LHCN-M2 (cell line): ENCODE measurements at regions not wholly inside any gene's neighbourhood (a gene's known extent, or its start where the extent isn't known, plus 50 kb on each side); places are given as distances from the start of the nearest gene placed in this dataset.
"Not testable (repeated sequence)": the region's sequence is repeated elsewhere in the genome, so short reads cannot be mapped to it uniquely, and the experiment has no call there.

Source experiments
- DNase-seq: peaks from one replicate; pipeline ENCODE4 v3.0.0-alpha.2; 2012; ENCODE audit warnings: low read depth

- DNase-seq: no peak
Measured at GRCh38 chr18:59038295-59039039, 101.2 kb upstream of the SEC11C start.

GRCh38 chr18:59039040-59039320, 100.7 kb upstream of the SEC11C start:
- not testable (repeated sequence) for DNase-seq

- no peak for DNase-seq
Measured at GRCh38 chr18:59039449-59039848, 100.2 kb upstream of the SEC11C start.

GRCh38 chr18:59040770-59041148, 98.9 kb upstream of the SEC11C start:
- no peak for DNase-seq

GRCh38 chr18:59041296-59041695, 98.4 kb upstream of the SEC11C start:
- no peak for DNase-seq

- no peak for DNase-seq
Measured at GRCh38 chr18:59041819-59042815, 97.6 kb upstream of the SEC11C start.

- no peak for DNase-seq
Measured at GRCh38 chr18:59044855-59045254, 94.8 kb upstream of the SEC11C start.

GRCh38 chr18:59047321-59048047, 92.2 kb upstream of the SEC11C start:
- DNase-seq: no peak

GRCh38 chr18:59048048-59048363, 91.7 kb upstream of the SEC11C start:
- DNase-seq: no peak

- no peak for DNase-seq
Measured at GRCh38 chr18:59048378-59048777, 91.3 kb upstream of the SEC11C start.

- no peak for DNase-seq
Measured at GRCh38 chr18:59049721-59050660, 89.7 kb upstream of the SEC11C start.

GRCh38 chr18:59050661-59051057, 89.0 kb upstream of the SEC11C start:
- DNase-seq: no peak

GRCh38 chr18:59051470-59052165, 88.1 kb upstream of the SEC11C start:
- peak; percentile 64 for DNase-seq

GRCh38 chr18:59052965-59053820, 86.5 kb upstream of the SEC11C start:
- DNase-seq: no peak

GRCh38 chr18:59054496-59055287, 85.0 kb upstream of the SEC11C start:
- DNase-seq: no peak

GRCh38 chr18:59055345-59056032, 84.2 kb upstream of the SEC11C start:
- DNase-seq: no peak

GRCh38 chr18:59056706-59057492, 82.8 kb upstream of the SEC11C start:
- peak; percentile 57 for DNase-seq

GRCh38 chr18:59057493-59057795, 82.2 kb upstream of the SEC11C start:
- no peak for DNase-seq
